GM21447 (cell line): ENCODE measurements at regions not wholly inside any gene's neighbourhood (a gene's known extent, or its start where the extent isn't known, plus 50 kb on each side); places are given as distances from the start of the nearest gene placed in this dataset.

ENCODE experiments used
- ATAC-seq: cut with Tn5 transposase; IDR thresholded peaks from one replicate; pipeline ENCODE4 v1.9.1; 2021; ENCODE audit not compliant: unreplicated experiment

DNA sequence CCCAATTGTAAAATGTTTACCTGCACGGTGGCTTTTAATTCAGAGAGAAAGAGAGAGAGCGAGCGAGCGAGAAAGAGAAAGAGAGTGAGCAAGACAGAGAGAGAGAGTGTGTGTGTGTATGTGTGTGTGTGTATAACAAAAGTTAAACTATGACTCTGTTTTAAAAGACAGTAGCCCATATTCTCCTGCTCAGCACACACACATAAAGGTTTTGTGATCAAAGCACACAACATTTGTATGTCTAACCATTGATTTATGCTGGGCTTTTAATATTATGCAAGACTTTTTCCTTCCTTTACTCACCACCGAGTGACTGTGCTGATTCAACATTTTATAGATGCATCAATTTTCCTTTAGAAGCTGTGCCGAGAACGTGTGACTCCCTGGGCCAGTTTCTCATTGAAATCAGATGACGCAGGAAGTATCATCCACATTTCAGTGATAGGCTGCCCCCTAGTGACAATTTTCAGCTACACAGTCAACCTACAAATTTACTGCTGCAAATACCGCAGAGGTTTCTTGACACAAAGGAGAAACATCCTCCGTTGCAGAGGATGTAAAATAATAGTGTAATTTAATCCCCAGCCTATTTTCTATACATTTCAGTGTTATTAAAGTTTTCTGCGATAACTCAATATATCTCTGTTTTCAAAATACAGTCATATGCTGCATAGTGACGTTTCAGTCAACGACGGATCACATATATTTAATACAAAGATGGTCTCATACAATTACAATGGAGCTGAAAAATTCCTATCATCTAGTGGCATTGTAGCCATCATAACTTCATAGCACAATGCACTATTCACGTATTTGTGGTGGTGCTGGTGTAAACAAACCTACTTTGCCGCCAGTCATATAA is 165.9 kb upstream of the TANK start:
- peak; percentile 91 for ATAC-seq

DNA sequence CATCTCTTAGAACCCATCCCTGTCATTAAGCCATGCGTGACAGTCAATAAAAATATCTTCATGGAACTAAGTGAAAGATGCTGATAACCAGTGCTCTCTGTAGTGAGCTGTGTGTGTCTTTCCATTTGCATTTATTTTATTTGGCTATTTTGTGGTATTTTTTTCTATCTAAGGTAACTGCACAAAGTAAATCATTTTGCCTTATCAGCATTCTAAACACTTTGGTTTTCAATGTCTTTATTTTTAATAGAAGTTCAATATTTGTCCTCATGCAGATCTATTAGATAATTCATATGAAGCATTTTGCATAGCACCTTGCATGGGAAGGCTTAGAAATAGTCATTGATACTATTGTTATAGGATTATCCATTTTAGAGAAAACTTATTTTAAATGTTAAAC is 163.6 kb upstream of the TANK start:
- no peak for ATAC-seq

DNA sequence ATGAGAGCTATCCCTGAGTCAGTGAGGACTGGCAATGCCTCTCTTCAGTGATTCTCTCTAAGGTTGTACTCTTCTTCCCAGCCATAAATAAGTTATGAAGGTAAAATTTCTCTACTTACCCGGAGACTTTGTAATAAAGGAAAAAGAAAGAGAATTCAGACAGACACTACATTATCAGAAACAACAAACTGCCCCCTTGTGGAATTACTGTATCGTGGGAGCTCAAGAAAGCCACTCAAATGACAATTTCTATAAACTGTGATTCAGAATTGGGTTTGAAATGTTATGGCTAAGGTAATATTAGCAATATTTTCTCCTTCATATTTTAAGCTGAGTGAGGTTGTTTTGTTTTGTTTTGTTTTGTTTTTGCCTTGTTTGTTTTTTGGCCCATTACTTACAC is 155.8 kb upstream of the TANK start:
- no peak for ATAC-seq

DNA sequence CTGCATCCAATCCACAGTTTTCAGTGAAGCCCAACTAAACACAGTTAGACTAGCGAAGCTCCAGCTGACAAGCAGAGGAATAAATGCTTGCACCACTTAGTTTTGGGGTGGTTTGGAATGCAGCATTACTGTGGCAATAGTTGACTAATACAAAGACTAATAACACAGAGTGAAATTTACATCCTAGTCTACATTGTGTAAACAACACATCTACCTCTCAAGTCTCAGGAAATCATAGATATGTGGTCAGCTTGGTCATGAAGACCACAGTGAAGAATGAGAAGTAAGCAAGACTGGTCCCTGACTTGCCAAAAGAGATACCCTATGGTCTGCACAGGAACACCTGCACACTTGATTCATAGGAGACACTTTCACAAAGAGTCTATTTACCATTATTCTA is 155.1 kb upstream of the TANK start:
- no peak for ATAC-seq

DNA sequence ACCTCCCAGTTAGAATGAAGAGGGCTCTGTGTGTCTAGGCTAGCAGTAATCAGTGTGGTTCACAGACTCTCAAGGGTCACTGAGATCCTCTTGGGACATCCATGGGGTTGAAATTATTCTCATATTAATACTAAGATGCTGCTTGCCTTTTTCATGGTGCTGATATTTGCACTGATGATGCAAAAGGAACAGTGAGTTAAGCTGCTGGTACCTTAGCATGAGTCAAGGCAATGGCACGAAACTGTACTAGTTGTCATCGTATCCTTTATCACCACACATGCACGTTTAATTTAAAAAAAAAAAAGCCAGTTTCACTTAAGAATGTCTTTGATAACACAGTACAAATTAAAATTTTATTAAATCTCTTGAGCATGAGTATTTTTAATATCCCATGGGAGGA is 151.9 kb upstream of the TANK start:
- ATAC-seq = no peak

DNA sequence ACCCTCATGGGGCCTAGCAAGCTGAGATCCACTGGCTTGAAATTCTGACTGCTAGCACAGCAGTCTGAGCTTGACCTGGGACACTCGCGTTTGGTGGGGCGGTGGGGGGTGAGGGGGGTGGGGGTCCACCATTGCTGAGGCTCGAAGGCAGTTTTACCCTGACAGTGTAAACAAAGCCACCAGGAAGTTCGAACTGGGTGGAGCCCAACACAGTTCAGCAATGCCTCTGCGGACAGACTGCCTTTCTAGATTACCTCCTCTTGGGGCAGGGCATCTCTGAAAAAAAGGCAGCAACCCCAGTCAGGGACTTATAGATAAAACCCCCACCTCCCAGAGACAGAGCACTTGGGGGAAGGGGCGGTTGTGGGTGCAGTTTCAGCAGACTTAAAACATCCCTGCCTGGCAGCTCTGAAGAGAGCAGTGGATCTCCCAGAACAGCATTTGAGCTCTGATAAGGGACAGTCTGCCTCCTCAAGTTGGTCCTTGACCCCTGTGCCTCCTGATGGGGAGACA is 149.7 kb upstream of the TANK start:
- no peak for ATAC-seq

DNA sequence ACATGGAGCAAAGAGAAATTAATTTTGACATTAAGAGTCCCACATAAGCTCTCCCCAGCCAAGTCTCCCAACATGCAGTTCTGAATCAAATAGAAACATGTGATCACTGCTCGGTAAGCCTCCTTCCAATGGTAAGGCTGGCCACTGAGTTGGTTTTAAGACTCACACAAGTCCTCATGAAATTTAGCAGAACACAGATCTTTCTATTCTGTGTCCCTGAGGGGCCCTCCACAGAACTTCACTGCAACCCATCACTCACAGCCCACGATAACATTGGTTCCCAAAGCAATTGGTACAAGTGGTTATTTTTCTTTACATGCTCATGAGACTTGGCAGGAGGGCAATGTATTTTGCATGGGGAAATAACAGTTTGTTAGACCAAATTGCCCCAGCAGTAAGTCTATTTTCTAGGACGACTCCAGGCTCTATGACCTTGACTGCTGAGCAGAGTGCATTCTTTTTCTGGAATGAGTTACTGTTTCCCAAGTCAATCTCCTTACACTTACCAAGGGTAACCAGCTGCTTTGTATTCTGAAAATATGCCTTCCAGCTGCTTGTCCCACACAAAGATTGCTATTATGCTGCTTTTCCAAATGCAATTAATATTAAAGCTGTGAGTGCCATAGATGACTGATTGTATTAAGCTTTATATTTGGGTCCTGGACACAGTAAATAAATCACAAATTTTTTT is 142.3 kb upstream of the TANK start:
- ATAC-seq = no peak

DNA sequence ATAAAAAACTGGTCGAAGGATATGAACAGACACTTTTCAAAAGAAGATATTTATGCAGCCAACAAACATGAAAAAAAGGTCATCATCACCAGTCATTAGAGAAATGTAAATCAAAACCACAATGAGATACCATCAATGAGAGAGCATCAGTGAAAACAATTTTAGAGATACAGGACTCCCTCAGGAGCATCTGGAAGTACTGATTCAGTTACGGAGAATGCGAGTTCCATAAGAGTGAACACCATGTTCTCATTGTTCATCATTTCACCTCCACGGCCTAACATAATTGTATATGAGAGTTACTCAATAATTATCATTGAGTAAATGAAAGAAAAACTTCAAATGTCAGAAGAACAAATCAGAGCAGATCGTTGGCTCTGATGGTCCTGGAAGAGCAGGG is 140.9 kb upstream of the TANK start:
- ATAC-seq = no peak

DNA sequence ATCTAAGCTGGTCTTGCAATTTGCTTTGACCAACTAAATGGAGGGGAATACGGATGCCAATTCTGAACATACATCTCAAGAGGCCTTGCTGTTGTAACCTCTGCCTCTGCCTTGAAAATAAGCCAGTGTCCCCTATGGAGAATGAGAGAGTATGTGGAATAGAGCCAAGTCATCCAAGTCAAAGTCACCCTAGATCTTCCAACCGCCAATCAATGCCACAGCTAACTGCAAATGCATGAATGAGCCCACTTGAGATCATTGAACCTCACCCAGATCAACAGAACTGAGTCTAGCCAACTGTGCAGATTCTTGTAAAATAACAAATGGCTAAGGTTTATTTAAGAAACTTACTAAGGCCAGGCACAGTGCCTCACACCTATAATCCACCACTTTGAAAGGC is 139.8 kb upstream of the TANK start:
- ATAC-seq = no peak

DNA sequence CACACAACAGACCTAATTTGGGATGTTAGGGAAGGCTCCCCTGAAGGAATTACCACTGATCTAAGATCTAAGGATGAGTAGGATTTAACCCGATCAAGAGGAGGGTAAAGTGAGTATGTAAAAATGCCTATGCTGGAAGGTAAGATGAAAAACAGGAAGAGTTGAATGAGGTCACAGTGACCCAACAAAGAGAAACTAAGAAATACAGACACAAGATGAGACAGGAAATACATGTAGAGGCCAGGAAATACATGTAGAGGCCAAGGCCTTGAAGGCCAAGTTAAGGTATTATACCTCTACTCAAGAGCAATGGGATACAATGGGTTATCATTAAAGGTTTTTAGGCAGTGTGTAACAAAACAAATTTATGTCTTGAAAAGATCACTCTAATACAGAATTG is 131.6 kb upstream of the TANK start:
- no peak for ATAC-seq

DNA sequence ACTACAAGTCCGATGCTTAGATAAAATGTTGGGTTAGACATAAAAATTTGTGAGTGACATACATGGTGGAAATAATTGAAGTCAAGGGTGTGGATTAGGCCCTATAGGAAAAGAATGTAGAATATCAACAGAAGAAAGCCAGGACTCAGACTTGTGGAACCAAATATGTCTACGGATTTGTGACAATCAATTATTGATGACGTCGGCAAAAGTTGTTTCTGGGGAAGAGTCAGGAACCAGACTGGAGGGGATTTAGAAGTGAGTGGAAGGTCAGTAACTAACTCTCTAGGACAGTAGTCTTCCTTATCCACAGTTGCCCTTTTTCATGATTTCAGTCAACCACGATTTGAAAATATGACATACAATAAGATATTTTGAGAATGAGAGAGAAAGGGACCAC is 130.9 kb upstream of the TANK start:
- ATAC-seq = no peak

DNA sequence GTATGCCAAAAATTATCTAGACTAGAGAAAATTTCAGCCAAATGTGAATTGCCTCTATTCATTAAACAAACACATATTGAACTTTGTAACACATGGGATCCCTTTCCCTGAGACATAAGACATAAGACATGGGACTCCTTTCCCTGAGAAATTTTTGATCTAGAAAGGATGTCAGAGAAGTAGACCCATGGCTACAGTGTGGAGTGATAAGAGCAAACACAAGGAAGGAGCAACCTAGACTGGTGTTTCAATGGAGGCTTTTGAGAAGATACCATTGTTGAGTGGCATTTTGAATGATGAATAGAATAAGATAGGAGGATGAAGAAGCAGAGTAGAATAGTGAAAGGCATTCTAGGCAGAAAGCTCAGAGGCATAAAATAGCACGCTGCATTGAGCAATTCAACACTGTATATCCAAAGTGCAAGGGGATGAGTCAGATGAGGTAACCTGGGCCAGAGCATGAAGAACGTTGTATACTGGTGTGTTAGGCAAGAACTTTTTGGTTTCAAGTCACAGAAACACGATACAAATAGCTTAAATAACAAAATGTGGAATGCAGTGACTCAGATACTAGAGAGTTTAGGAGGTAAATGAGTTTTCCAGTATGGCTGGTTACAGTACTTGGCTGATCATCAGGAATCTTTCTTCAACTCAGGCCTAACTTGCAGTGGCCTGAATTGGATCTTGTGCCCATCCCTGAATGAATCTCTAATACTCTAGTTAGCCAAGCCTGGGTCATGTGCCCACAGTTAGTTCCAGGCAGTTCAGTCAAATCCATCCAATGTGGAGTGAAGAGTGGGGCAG is 129.8 kb upstream of the TANK start:
- no peak for ATAC-seq

DNA sequence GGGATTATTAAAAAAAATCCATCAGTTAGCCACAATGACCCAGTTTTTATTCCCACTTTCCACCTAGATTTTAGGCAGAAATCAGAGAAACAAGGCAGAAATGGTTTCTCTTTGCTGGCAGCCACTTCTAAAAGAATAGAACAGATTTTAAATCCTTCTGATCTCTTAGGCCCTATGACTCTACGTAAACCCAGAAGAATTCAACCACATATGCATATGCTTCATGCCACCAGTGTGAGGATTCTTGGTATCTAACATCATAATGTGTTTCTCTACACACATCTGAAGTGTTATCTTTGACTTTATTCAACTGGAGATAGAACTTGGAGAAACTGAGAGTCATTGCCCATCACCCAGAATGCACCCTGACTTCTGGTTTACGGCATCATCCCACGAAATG is 128.7 kb upstream of the TANK start:
- no peak for ATAC-seq

DNA sequence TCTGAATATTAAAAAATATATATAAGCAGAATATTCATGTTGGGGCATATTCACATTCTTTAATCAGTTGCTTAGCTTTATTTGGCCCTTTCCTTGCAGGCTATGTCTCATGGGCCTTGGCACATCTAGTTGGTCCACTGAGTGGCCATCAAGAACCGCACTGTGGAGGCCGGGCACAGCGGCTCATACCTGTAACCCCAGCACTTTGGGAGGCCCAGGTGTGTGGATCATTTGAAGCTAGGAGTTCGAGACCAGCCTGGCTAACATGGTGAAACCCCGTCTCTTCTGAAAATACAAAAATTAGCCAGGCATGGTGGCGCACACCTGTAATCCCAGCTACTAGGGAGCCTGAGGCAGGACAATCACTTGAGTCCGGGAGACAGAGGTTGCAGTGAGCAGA is 127.6 kb upstream of the TANK start:
- no peak for ATAC-seq

DNA sequence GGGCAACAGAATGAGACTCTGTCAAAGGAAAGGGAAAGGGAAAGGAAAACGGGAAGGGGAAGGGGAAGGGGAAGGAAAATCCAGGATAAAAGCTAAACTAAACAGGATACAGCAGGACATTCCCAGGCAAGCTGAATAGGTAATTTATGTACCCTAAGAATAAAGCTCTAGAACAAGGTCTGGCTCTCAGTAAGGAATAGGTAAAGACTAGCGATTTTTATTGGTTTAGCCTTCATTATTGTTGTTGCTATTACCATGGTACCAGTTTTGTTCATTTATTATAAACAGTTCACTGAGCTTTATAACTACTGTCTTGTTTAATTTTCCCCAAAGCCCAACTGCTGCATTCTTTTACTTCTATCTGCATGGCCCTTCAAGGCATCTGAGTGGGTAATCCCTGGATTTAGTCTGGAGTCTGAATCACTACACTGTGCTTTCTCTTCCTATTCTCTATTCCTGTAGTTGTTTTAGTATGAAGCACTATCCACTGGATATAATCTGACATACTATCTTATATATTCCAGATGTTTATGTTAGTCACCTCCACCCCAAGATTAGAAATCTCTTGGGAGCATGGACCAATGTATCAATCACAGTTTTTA is 127.1 kb upstream of the TANK start:
- ATAC-seq = no peak

DNA sequence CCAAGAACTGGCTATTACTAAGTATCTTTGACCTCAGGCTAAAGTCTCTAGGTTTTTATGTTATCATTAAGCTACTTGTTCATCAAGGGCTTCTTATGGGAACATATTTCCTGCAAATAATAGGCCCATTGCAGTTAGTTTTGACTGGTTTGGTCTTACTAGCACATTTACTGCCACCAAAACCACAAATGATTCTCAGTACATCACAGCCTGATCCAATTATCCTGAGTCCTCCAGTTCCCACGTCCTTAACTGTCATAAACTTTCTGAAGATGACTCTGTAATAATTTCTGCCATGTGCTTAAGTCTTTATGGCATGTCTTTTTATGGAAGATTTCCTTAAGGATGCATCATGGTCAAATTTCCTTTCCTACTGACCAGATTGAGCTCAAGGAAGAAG is 123.3 kb upstream of the TANK start:
- ATAC-seq = no peak

DNA sequence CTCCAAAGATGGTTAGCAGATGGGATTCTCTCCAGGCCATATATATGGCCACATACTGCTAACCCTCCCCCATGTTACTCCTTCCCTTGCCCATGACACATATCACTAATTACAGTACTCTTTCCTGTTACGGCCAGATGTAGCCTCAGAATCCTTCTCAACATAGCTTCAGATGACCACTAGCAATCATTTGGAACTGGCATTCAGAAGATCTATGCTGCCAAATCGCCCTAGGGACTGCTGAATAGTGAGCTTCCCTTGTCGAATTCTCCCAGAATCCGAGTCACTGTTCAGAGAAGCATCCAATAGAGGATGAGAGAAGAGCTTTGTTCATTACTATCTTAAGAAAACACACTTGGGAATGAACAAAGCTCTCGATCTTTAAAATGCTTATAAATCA is 121.2 kb upstream of the TANK start:
- ATAC-seq = no peak

DNA sequence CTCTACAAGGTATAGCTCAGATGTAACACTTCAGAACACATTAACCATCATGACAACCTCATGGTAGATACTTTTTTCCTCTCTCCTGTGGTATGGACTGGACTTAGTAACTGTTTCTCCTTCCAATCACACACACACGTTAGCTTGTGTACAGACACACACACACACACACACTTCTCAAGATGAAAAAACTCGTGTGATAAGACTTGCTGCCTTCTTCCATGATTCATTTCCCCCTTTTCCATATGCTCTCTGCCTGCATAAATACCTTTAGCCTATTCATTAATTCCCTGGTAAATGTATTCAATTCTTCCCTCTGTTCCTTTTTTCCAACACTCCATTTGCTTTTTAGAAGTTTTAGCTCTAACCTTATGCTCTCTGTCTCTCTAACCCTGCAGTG is 118.9 kb upstream of the TANK start:
- no peak for ATAC-seq

DNA sequence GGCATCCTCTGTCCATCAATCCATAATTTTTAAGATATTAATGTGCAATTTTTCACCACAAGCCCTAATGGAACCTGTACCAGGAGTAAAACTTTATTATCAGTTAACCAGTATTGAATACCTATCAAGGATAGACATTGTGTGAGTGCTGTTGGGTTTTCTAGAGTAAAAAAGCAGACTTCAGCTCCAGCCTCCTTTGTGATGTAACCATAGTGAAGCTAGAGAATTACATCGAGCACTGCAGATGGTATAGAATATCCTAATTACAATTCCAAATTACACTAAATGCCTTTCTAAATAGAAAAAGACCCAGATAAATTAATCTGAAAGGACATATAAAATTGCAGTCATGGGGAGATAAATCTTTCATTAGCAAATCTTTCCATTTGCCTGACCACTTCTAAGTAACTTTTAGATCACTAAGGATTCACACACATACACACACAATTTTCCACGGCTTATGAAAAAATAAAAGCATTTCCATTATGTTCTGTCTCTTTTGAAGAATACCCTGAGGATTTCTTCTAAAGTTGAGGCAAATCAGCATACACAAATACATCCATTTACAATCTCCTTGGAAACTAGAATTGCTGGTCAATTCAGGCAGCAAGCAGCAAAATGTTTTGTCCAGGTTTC is 117.1 kb upstream of the TANK start:
- no peak for ATAC-seq

DNA sequence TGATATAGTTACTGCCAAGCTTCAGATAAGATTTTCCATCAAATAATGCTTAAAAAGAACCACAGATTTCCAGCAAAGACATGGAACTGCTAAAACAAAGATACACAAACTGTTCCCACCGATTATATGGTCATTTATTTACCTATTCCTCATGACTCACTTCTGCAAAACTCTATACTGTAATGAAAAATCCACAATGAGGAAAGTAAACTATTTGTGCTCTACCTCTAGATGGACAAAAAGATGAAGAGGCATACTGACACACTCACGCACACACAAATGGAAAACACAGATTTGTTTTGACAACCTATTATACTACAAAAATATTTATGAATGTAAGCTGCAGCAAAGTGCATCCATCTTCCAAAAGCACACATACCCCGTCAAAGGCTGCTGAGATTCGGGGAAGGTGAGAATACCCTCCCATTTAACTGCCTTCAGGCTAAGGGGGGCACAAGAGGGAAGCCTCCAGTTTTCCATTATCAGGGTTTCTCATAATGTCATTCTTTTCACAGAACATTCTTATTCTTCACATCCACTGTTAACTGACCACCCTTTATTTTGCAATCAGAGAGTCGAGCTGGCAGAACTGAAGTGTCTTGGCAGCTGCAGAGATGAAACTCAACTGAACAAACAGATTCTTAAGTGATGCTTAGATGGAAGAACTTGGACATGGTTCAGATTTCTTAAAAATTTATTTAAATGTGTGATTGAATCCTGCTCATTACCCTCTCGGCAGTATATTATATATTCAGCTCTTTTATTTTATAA is 115.9 kb upstream of the TANK start:
- ATAC-seq = no peak
